IPS-NIHi7 (cell line): ENCODE measurements at regions not wholly inside any gene's neighbourhood (a gene's known extent, or its start where the extent isn't known, plus 50 kb on each side); places are given as distances from the start of the nearest gene placed in this dataset.
A peak's percentile ranks its signal among the peaks of the same experiment; 100 is the strongest.

ENCODE experiments used
- DNase-seq: peaks from one replicate; pipeline ENCODE4 v3.0.0; 2012; ENCODE audit warnings: mixed read lengths; ENCODE audit errors: extremely low spot score

GRCh38 chr16:27681681-27682080 is 131.7 kb downstream of the KATNIP start:
- no peak for DNase-seq

GRCh38 chr16:27684047-27684446 is 134.1 kb downstream of the KATNIP start:
- no peak for DNase-seq

GRCh38 chr16:27685807-27686206 is 135.9 kb downstream of the KATNIP start:
- no peak for DNase-seq

- DNase-seq: no peak
These were observed 137.0 kb downstream of the KATNIP start for GRCh38 chr16:27686926-27687325.

- DNase-seq: no peak
These were observed 137.7 kb downstream of the KATNIP start for GRCh38 chr16:27687605-27688004.

GRCh38 chr16:27689711-27690110 is 139.8 kb downstream of the KATNIP start:
- no peak for DNase-seq

- DNase-seq: peak; percentile 81
These were observed 140.7 kb downstream of the KATNIP start for GRCh38 chr16:27690608-27691007.

- no peak for DNase-seq
These were observed 141.8 kb downstream of the KATNIP start for GRCh38 chr16:27691721-27692120.

GRCh38 chr16:27692576-27692975 is 142.6 kb downstream of the KATNIP start:
- DNase-seq: no peak

GRCh38 chr16:27695161-27695560 is 145.2 kb downstream of the KATNIP start:
- no peak for DNase-seq

- peak; percentile 94 for DNase-seq
These were observed 148.3 kb downstream of the KATNIP start for GRCh38 chr16:27698266-27698665.

- no peak for DNase-seq
These were observed 148.8 kb downstream of the KATNIP start for GRCh38 chr16:27698746-27699145.

GRCh38 chr16:27699540-27699939 is 149.6 kb downstream of the KATNIP start:
- no peak for DNase-seq

GRCh38 chr16:27700304-27700995 is 150.5 kb downstream of the KATNIP start:
- DNase-seq: no peak

- DNase-seq: no peak
These were observed 151.4 kb downstream of the KATNIP start for GRCh38 chr16:27701381-27701780.

- no peak for DNase-seq
These were observed 153.2 kb downstream of the KATNIP start for GRCh38 chr16:27703121-27703520.

GRCh38 chr16:27703545-27703944 is 153.6 kb downstream of the KATNIP start:
- no peak for DNase-seq

- no peak for DNase-seq
These were observed 154.3 kb downstream of the KATNIP start for GRCh38 chr16:27704252-27704651.

GRCh38 chr16:27706156-27706865 is 156.4 kb downstream of the KATNIP start:
- no peak for DNase-seq

GRCh38 chr16:27706866-27707685 is 157.1 kb downstream of the KATNIP start:
- no peak for DNase-seq

- no peak for DNase-seq
These were observed 158.7 kb downstream of the KATNIP start for GRCh38 chr16:27708651-27709050.

- DNase-seq: peak; percentile 48
These were observed 162.3 kb downstream of the KATNIP start for GRCh38 chr16:27712251-27712711.
